GM23338 (cell line): ENCODE measurements at regions not wholly inside any gene's neighbourhood (a gene's known extent, or its start where the extent isn't known, plus 50 kb on each side); places are given as distances from the start of the nearest gene placed in this dataset.

ENCODE experiments used
- ATAC-seq: fragments of 200-7000 bp; cut with Tn5 transposase; 3 replicates; pipeline ENCODE4 v1.9.1; 2020
- DNase-seq: peaks from one replicate; pipeline ENCODE4 v3.0.0-alpha.2; 2015; ENCODE audit warnings: low spot score
- H2AFZ ChIP-seq: fragments of 200-600 bp; sonication (generic); 2 replicates; pipeline ENCODE4 v1.8.0; 2016; ENCODE audit warnings: antibody characterized with exemption, mild to moderate bottlenecking, moderate library complexity
- H3F3A ChIP-seq: fragments of 200-600 bp; sonication (generic); replicated peaks from 2 replicates; pipeline ENCODE4 v1.8.0; 2017; ENCODE audit warnings: antibody characterized with exemption, mixed run types, low read depth
- H3K27ac ChIP-seq: fragments of 200-600 bp; sonication (generic); 2 replicates; pipeline ENCODE4 v1.6.1; 2016; ENCODE audit warnings: low read depth
- H3K27me3 ChIP-seq: fragments of 200-600 bp; sonication (generic); 2 replicates; pipeline ENCODE4 v1.8.0; 2016; ENCODE audit warnings: mild to moderate bottlenecking, mixed run types, moderate library complexity; ENCODE audit not compliant: insufficient read depth
- H3K36me3 ChIP-seq: fragments of 200-600 bp; sonication (generic); 2 replicates; pipeline ENCODE4 v1.8.0; 2016; ENCODE audit warnings: mild to moderate bottlenecking; ENCODE audit not compliant: insufficient read depth
- H3K4me1 ChIP-seq: fragments of 200-600 bp; sonication (generic); 2 replicates; pipeline ENCODE4 v1.8.0; 2016; ENCODE audit warnings: mild to moderate bottlenecking, moderate library complexity; ENCODE audit not compliant: insufficient read depth
- H3K4me2 ChIP-seq: fragments of 200-600 bp; sonication (generic); 2 replicates; pipeline ENCODE4 v1.7.1; 2017; ENCODE audit warnings: mixed run types
- H3K4me3 ChIP-seq: fragments of 200-600 bp; sonication (generic); 2 replicates; pipeline ENCODE4 v1.6.1; 2016; ENCODE audit warnings: mixed run types
- H3K79me2 ChIP-seq: fragments of 200-600 bp; sonication (generic); replicated peaks from 2 replicates; pipeline ENCODE4 v1.8.0; 2017; ENCODE audit warnings: mild to moderate bottlenecking; ENCODE audit not compliant: insufficient read depth
- H3K9me2 ChIP-seq: fragments of 200-600 bp; sonication (generic); 2 replicates; pipeline ENCODE4 v1.8.0; 2017; ENCODE audit not compliant: insufficient read depth
- H4K20me1 ChIP-seq: fragments of 200-600 bp; sonication (generic); replicated peaks from 2 replicates; pipeline ENCODE4 v1.8.0; 2017; ENCODE audit warnings: mild to moderate bottlenecking; ENCODE audit not compliant: insufficient read depth
- H3K27ac Mint-ChIP-seq: 2 replicates; pipeline ENCODE4 v1.8.0; 2020; ENCODE audit warnings: inconsistent platforms, mild to moderate bottlenecking, moderate library complexity, mixed read lengths
- H3K27me3 Mint-ChIP-seq: 3 replicates; pipeline ENCODE4 v1.8.0; 2022; ENCODE audit warnings: low read depth, mild to moderate bottlenecking, moderate library complexity, mixed read lengths, inconsistent platforms; ENCODE audit not compliant: insufficient read depth, poor library complexity
- H3K36me3 Mint-ChIP-seq: 3 replicates; pipeline ENCODE4 v1.8.0; 2021; ENCODE audit warnings: low read depth, mild to moderate bottlenecking, inconsistent platforms, moderate library complexity, mixed read lengths
- H3K4me1 Mint-ChIP-seq: 3 replicates; pipeline ENCODE4 v1.8.0; 2020; ENCODE audit warnings: mild to moderate bottlenecking, inconsistent platforms, mixed read lengths
- H3K4me3 Mint-ChIP-seq: 3 replicates; pipeline ENCODE4 v1.8.0; 2021; ENCODE audit warnings: moderate library complexity, mild to moderate bottlenecking, inconsistent platforms, mixed read lengths
- H3K9me3 Mint-ChIP-seq: 3 replicates; pipeline ENCODE4 v1.8.0; 2020; ENCODE audit warnings: moderate library complexity, mild to moderate bottlenecking, inconsistent platforms, mixed read lengths
- CREB1 ChIP-seq: fragments of 250-450 bp; sonication (Bioruptor Pico); IDR thresholded peaks from 2 replicates; pipeline ENCODE4 v1.5.0; 2020; ENCODE audit warnings: low read depth, mild to moderate bottlenecking, moderate library complexity
- EZH2 ChIP-seq: fragments of 200-600 bp; sonication (generic); IDR thresholded peaks from one replicate; pipeline ENCODE4 v1.8.0; 2017; ENCODE audit warnings: antibody characterized with exemption, mild to moderate bottlenecking, low read depth; ENCODE audit not compliant: unreplicated experiment
- NANOG ChIP-seq: IDR thresholded peaks from 2 replicates; pipeline ENCODE4 v1.6.1; 2016; ENCODE audit warnings: antibody characterized with exemption, borderline replicate concordance
- REST ChIP-seq: IDR thresholded peaks from one replicate; pipeline ENCODE4 v1.6.1; 2018; ENCODE audit warnings: antibody characterized with exemption; ENCODE audit not compliant: unreplicated experiment
- ZNF462 ChIP-seq: fragments of 250-450 bp; sonication (Bioruptor Pico); IDR thresholded peaks from 2 replicates; pipeline ENCODE4 v1.5.0; 2020; ENCODE audit warnings: mild to moderate bottlenecking, moderate library complexity

GRCh38 chr1:101738475-101738874 lies 258.3 kb downstream of the OLFM3 start (continued):
- TF ChIP-seq ZNF462 (no peak), EZH2 (no peak), REST (no peak), CREB1 (CRISPR knock-in tag) (no peak)

- Mint-ChIP-seq H3K4me1 (peaks cover 24% of the 10 kb centered on the region), H3K27me3 (no peaks in the 10 kb centered on the region), H3K36me3 (no peaks in the 10 kb centered on the region), H3K4me3 (no peak overlapping the region), H3K27ac (no peak overlapping the region), H3K9me3 (no peaks in the 10 kb centered on the region)
- Histone ChIP-seq H3K4me2 (no peak overlapping the region), H3K36me3 (no peaks in the 10 kb centered on the region), H2AFZ (no peak overlapping the region), H3K4me1 (peaks cover 29% of the 10 kb centered on the region), H3K79me2 (no peaks in the 10 kb centered on the region), H3F3A (no peaks in the 10 kb centered on the region), H3K9me2 (no peaks in the 10 kb centered on the region), H3K27me3 (no peaks in the 10 kb centered on the region), H3K27ac (no peak overlapping the region), H3K4me3 (no peak overlapping the region), H4K20me1 (no peaks in the 10 kb centered on the region)
- ATAC-seq (no peak), DNase-seq (no peak)
- no peak for TF ChIP-seq NANOG
Measured at GRCh38 chr1:101739146-101739545, 257.6 kb downstream of the OLFM3 start.
